T-helper 17 cell (primary cell): ENCODE measurements at regions not wholly inside any gene's neighbourhood (a gene's known extent, or its start where the extent isn't known, plus 50 kb on each side); places are given as distances from the start of the nearest gene placed in this dataset.
A peak's percentile ranks its signal among the peaks of the same experiment; 100 is the strongest.

ENCODE experiments used
- ATAC-seq: fragments of 150-1000 bp; cut with Tn5 transposase; 2 replicates; pipeline ENCODE4 v1.10.0; 2021; ENCODE audit warnings: mild to moderate bottlenecking, moderate library complexity
- DNase-seq, 3 donors: peaks; one replicate each; pipeline versions ENCODE4 v3.0.0 to v3.0.0-alpha.2; 2020 to 2021
- H3K9me3 ChIP-seq: one replicate; pipeline ENCODE4 v1.7.0; 2013; ENCODE audit warnings: low read length, mild to moderate bottlenecking; ENCODE audit not compliant: control insufficient read depth, poor library complexity, severe bottlenecking
- H3K27ac Mint-ChIP-seq: one replicate; pipeline ENCODE4 v1.8.0; 2022; ENCODE audit warnings: mild to moderate bottlenecking, moderate library complexity, mixed read lengths
- H3K27me3 Mint-ChIP-seq: one replicate; pipeline ENCODE4 v1.8.0; 2022; ENCODE audit warnings: mixed read lengths
- H3K36me3 Mint-ChIP-seq: one replicate; pipeline ENCODE4 v1.8.0; 2022; ENCODE audit warnings: low read depth, mixed read lengths
- H3K4me1 Mint-ChIP-seq: one replicate; pipeline ENCODE4 v1.8.0; 2022; ENCODE audit warnings: mild to moderate bottlenecking, mixed read lengths
- H3K4me3 Mint-ChIP-seq: one replicate; pipeline ENCODE4 v1.8.0; 2022; ENCODE audit warnings: mild to moderate bottlenecking, moderate library complexity, mixed read lengths

- Mint-ChIP-seq H3K27me3 (peaks cover 64% of the 10 kb centered on the region), H3K4me3 (no peak overlapping the region), H3K36me3 (peaks cover 4% of the 10 kb centered on the region), H3K27ac (no peak overlapping the region), H3K4me1 (peaks cover 4% of the 10 kb centered on the region)
- no peaks in the 10 kb centered on the region for H3K9me3 ChIP-seq
- ATAC-seq: no peak
- DNase-seq: no peak
These were observed 173.3 kb downstream of the USP12 start for GRCh38 chr13:26998292-26998691.

- DNase-seq: no peak
- Mint-ChIP-seq H3K4me1 (peaks cover 4% of the 10 kb centered on the region), H3K4me3 (no peak overlapping the region), H3K27ac (no peak overlapping the region), H3K27me3 (peaks cover 62% of the 10 kb centered on the region), H3K36me3 (peaks cover 4% of the 10 kb centered on the region)
- ATAC-seq: no peak
- H3K9me3 ChIP-seq: no peaks in the 10 kb centered on the region
These were observed 174.5 kb downstream of the USP12 start for GRCh38 chr13:26996965-26997752.

GRCh38 chr13:26995159-26995558 lies 176.5 kb downstream of the USP12 start:
- peaks cover 4% of the 10 kb centered on the region for H3K4me1 Mint-ChIP-seq
- no peaks in the 10 kb centered on the region for H3K36me3 Mint-ChIP-seq
- no peaks in the 10 kb centered on the region for H3K9me3 ChIP-seq
- no peak for ATAC-seq
- peaks cover 48% of the 10 kb centered on the region for H3K27me3 Mint-ChIP-seq
- peak overlapping the region; percentile 59 for H3K27ac Mint-ChIP-seq
- no peak for DNase-seq
- H3K4me3 Mint-ChIP-seq: no peak overlapping the region

GRCh38 chr13:26993780-26994179 lies 177.8 kb downstream of the USP12 start:
- peaks cover 7% of the 10 kb centered on the region for H3K4me1 Mint-ChIP-seq
- peaks cover 52% of the 10 kb centered on the region for H3K27me3 Mint-ChIP-seq
- no peak for ATAC-seq

GRCh38 chr13:26992951-26993719 lies 178.5 kb downstream of the USP12 start:
- ATAC-seq (no peak), DNase-seq (no peak)
- no peaks in the 10 kb centered on the region for H3K36me3 Mint-ChIP-seq
- no peak overlapping the region for H3K27ac Mint-ChIP-seq
- H3K4me1 Mint-ChIP-seq: peaks cover 7% of the 10 kb centered on the region
- H3K9me3 ChIP-seq: no peaks in the 10 kb centered on the region
- peaks cover 57% of the 10 kb centered on the region for H3K27me3 Mint-ChIP-seq
- H3K4me3 Mint-ChIP-seq: no peak overlapping the region

More at GRCh38 chr13:26993780-26994179, 177.8 kb downstream of the USP12 start:
- Mint-ChIP-seq H3K4me3 (no peak overlapping the region), H3K27ac (no peak overlapping the region), H3K36me3 (no peaks in the 10 kb centered on the region)
- no peak for DNase-seq
- no peaks in the 10 kb centered on the region for H3K9me3 ChIP-seq

GRCh38 chr13:26991508-26992181 lies 180.0 kb downstream of the USP12 start:
- ATAC-seq: no peak
- Mint-ChIP-seq H3K4me3 (no peak overlapping the region), H3K27ac (no peak overlapping the region), H3K27me3 (peaks cover 57% of the 10 kb centered on the region), H3K36me3 (no peaks in the 10 kb centered on the region), H3K4me1 (peaks cover 2% of the 10 kb centered on the region)
- no peak for DNase-seq
- H3K9me3 ChIP-seq: no peaks in the 10 kb centered on the region

- ATAC-seq (no peak), DNase-seq (no peak)
- Mint-ChIP-seq H3K4me1 (peaks cover 2% of the 10 kb centered on the region), H3K36me3 (no peaks in the 10 kb centered on the region), H3K4me3 (no peak overlapping the region), H3K27ac (peak overlapping the region; percentile 16), H3K27me3 (peaks cover 52% of the 10 kb centered on the region)
- no peaks in the 10 kb centered on the region for H3K9me3 ChIP-seq
These were observed 181.5 kb downstream of the USP12 start for GRCh38 chr13:26989957-26990713.

GRCh38 chr13:26989261-26989956 lies 182.2 kb downstream of the USP12 start:
- no peak for DNase-seq
- Mint-ChIP-seq H3K27ac (peak overlapping the region; percentile 6), H3K27me3 (peaks cover 47% of the 10 kb centered on the region), H3K4me3 (no peak overlapping the region), H3K36me3 (no peaks in the 10 kb centered on the region), H3K4me1 (peaks cover 2% of the 10 kb centered on the region)
- no peak for ATAC-seq
- H3K9me3 ChIP-seq: no peaks in the 10 kb centered on the region

- H3K4me1 Mint-ChIP-seq: peaks cover 5% of the 10 kb centered on the region
- H3K4me3 Mint-ChIP-seq: no peak overlapping the region
- no peak overlapping the region for H3K27ac Mint-ChIP-seq
- H3K9me3 ChIP-seq: no peaks in the 10 kb centered on the region
- DNase-seq: no peak
- no peaks in the 10 kb centered on the region for H3K36me3 Mint-ChIP-seq
- no peak for ATAC-seq
- peaks cover 52% of the 10 kb centered on the region for H3K27me3 Mint-ChIP-seq
These were observed 183.4 kb downstream of the USP12 start for GRCh38 chr13:26988059-26988769.

GRCh38 chr13:26987486-26988013 lies 184.1 kb downstream of the USP12 start:
- DNase-seq (no peak), ATAC-seq (no peak)
- Mint-ChIP-seq H3K27me3 (peaks cover 49% of the 10 kb centered on the region), H3K36me3 (no peaks in the 10 kb centered on the region), H3K4me3 (no peak overlapping the region), H3K4me1 (peaks cover 5% of the 10 kb centered on the region), H3K27ac (no peak overlapping the region)
- no peaks in the 10 kb centered on the region for H3K9me3 ChIP-seq

GRCh38 chr13:26985285-26985878 lies 186.2 kb downstream of the USP12 start:
- H3K27ac Mint-ChIP-seq: no peak overlapping the region
- DNase-seq (peak; percentile 21 to 65 (median 21)), ATAC-seq (peak; percentile 91)
- peaks cover 5% of the 10 kb centered on the region for H3K4me1 Mint-ChIP-seq
- no peaks in the 10 kb centered on the region for H3K36me3 Mint-ChIP-seq
- peaks cover 49% of the 10 kb centered on the region for H3K27me3 Mint-ChIP-seq
- H3K4me3 Mint-ChIP-seq: no peak overlapping the region
- no peaks in the 10 kb centered on the region for H3K9me3 ChIP-seq
